HG02885 (cell line): ENCODE measurements at regions not wholly inside any gene's neighbourhood (a gene's known extent, or its start where the extent isn't known, plus 50 kb on each side); places are given as distances from the start of the nearest gene placed in this dataset.

Experiments
- ATAC-seq: cut with Tn5 transposase; IDR thresholded peaks from one replicate; pipeline ENCODE4 v1.9.1; 2021; ENCODE audit warnings: mild to moderate bottlenecking; ENCODE audit not compliant: unreplicated experiment, poor library complexity

- no peak for ATAC-seq
Measured at GRCh38 chr1:69403756-69404320, 163.9 kb upstream of the LRRC7 start.

GRCh38 chr1:69404486-69404885 lies 163.2 kb upstream of the LRRC7 start:
- ATAC-seq = no peak

GRCh38 chr1:69406244-69406643 lies 161.5 kb upstream of the LRRC7 start:
- no peak for ATAC-seq

- no peak for ATAC-seq
Measured at GRCh38 chr1:69409731-69410456, 157.8 kb upstream of the LRRC7 start.

- ATAC-seq = no peak
Measured at GRCh38 chr1:69410457-69410850, 157.3 kb upstream of the LRRC7 start.

- ATAC-seq = no peak
Measured at GRCh38 chr1:69410893-69411292, 156.8 kb upstream of the LRRC7 start.

GRCh38 chr1:69411617-69412016 lies 156.1 kb upstream of the LRRC7 start:
- no peak for ATAC-seq

- ATAC-seq = no peak
Measured at GRCh38 chr1:69413129-69413528, 154.6 kb upstream of the LRRC7 start.

- no peak for ATAC-seq
Measured at GRCh38 chr1:69414574-69414973, 153.1 kb upstream of the LRRC7 start.

- no peak for ATAC-seq
Measured at GRCh38 chr1:69421286-69421685, 146.4 kb upstream of the LRRC7 start.

GRCh38 chr1:69425871-69426270 lies 141.9 kb upstream of the LRRC7 start:
- ATAC-seq = no peak

GRCh38 chr1:69426401-69426800 lies 141.3 kb upstream of the LRRC7 start:
- ATAC-seq = no peak

GRCh38 chr1:69433073-69433472 lies 134.6 kb upstream of the LRRC7 start:
- no peak for ATAC-seq

GRCh38 chr1:69436151-69436550 lies 131.6 kb upstream of the LRRC7 start:
- no peak for ATAC-seq

GRCh38 chr1:69438056-69438795 lies 129.5 kb upstream of the LRRC7 start:
- ATAC-seq = no peak

GRCh38 chr1:69441496-69441895 lies 126.2 kb upstream of the LRRC7 start:
- ATAC-seq = no peak

- no peak for ATAC-seq
Measured at GRCh38 chr1:69451196-69451595, 116.5 kb upstream of the LRRC7 start.

GRCh38 chr1:69455718-69456117 lies 112.0 kb upstream of the LRRC7 start:
- ATAC-seq = no peak

- ATAC-seq = no peak
Measured at GRCh38 chr1:69459244-69459643, 108.5 kb upstream of the LRRC7 start.

GRCh38 chr1:69475021-69475420 lies 92.7 kb upstream of the LRRC7 start:
- no peak for ATAC-seq

- no peak for ATAC-seq
Measured at GRCh38 chr1:69479734-69480133, 88.0 kb upstream of the LRRC7 start.

GRCh38 chr1:69483246-69483645 lies 84.5 kb upstream of the LRRC7 start:
- ATAC-seq = no peak
